Lower leg skin (tissue), 4 donors: ENCODE measurements at regions not wholly inside any gene's neighbourhood (a gene's known extent, or its start where the extent isn't known, plus 50 kb on each side); places are given as distances from the start of the nearest gene placed in this dataset.

Experiments
- DNase-seq, 2 donors: peaks; one replicate each; pipeline ENCODE4 v3.0.0-alpha.2; 2019; ENCODE audit warnings: low spot score in 2 of 2
- H3K4me3 ChIP-seq: fragments of 200-600 bp; sonication (generic); 2 replicates; pipeline ENCODE4 v1.5.1; 2017; ENCODE audit warnings: mild to moderate bottlenecking, low read depth; ENCODE audit not compliant: poor library complexity, severe bottlenecking
- POLR2A ChIP-seq, 2 donors: fragments of 450-650 bp; IDR thresholded peaks; one replicate each; pipeline ENCODE4 v1.6.1; 2016 to 2017; ENCODE audit warnings: antibody characterized with exemption in 2 of 2, mild to moderate bottlenecking in 1 of 2, moderate library complexity in 1 of 2
- WGBS, 2 donors: methylation state at CpG; one replicate each; pipeline ENCODE4 v1.1.5; 2018; 5-methylcytosine and 5-hydroxymethylcytosine counted together
- intact Hi-C: fragments of 100-400 bp; cut with DNase I; formaldehyde crosslinking; loops from one replicate; pipeline ENCODE4 v1.15.0; 2023; ENCODE audit warnings: low total_unique reads
- TF ChIP-seq, protein P1 (sequence below), 3 donors: fragments of 450-650 bp; IDR thresholded peaks; one replicate each; pipeline ENCODE4 v1.5.1; 2016; ENCODE audit warnings: antibody characterized with exemption in 3 of 3, mild to moderate bottlenecking in 3 of 3, moderate library complexity in 2 of 3

GRCh38 chr6:145315982-145316600, 419.2 kb downstream of the EPM2A start:
- no peak for DNase-seq
- intact Hi-C loops: no loop called here
- no peak overlapping the region for H3K4me3 ChIP-seq
- 70 to 74% methylated on average over 3 of the region's 3 CpGs for WGBS, 2 donors
- no peak for TF ChIP-seq POLR2A (IDR thresholded peaks at IDR 0.05)
- TF ChIP-seq, protein P1, sequence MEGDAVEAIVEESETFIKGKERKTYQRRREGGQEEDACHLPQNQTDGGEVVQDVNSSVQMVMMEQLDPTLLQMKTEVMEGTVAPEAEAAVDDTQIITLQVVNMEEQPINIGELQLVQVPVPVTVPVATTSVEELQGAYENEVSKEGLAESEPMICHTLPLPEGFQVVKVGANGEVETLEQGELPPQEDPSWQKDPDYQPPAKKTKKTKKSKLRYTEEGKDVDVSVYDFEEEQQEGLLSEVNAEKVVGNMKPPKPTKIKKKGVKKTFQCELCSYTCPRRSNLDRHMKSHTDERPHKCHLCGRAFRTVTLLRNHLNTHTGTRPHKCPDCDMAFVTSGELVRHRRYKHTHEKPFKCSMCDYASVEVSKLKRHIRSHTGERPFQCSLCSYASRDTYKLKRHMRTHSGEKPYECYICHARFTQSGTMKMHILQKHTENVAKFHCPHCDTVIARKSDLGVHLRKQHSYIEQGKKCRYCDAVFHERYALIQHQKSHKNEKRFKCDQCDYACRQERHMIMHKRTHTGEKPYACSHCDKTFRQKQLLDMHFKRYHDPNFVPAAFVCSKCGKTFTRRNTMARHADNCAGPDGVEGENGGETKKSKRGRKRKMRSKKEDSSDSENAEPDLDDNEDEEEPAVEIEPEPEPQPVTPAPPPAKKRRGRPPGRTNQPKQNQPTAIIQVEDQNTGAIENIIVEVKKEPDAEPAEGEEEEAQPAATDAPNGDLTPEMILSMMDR (IDR thresholded peaks at IDR 0.05): no peak

DNA sequence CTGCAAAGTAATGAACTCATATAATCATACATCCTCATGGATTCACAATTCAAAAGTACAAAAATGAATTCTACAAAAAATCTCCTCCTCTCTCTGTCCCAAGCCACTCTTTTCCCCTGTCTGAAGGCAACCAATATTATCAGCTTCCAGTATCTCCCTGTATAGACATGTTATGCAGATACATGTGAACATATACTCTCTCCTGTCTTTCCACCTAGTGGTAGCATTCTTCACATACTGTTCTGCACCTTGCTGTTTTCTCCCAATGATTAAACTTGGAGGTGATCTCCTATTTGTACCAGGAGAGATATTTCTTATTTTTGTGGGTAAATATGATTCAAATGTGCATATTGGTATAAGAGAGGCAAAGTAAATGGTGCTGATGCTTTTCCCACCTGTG, 416.4 kb downstream of the EPM2A start:
- DNase-seq: no peak
- intact Hi-C loops: no loop called here
- no peak overlapping the region for H3K4me3 ChIP-seq
- no peak for TF ChIP-seq POLR2A (IDR thresholded peaks at IDR 0.05)
- TF ChIP-seq, protein P1 (IDR thresholded peaks at IDR 0.05): no peak

DNA sequence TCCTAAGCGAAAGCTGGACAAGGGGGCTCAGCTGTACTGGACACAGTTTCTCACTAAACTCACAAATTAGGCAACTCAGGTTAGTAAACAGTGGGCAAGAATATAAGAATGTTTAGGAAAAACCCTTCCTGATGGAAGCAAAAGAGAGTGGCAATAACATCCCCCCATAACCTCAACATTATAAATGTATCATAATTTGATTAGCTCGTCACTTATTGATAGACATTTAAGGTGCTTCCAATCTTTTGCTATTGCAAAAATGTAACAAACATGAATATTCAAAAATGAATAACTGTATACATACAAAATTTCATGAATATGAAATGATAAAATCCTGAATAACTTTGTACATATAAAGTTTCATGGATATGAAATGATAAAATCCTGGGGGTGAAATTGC, 415.7 kb downstream of the EPM2A start:
- DNase-seq: no peak
- WGBS, 2 donors: 92% methylated on average over 2 of the region's 2 CpGs
- no peak for TF ChIP-seq POLR2A (IDR thresholded peaks at IDR 0.05)
- H3K4me3 ChIP-seq: no peak overlapping the region
- intact Hi-C loops: no loop called here

- 75 to 86% methylated on average over 1 of the region's 1 CpG for WGBS, 2 donors
- intact Hi-C loops: no loop called here
- H3K4me3 ChIP-seq: no peak overlapping the region
- no peak for DNase-seq
- no peak for TF ChIP-seq POLR2A (IDR thresholded peaks at IDR 0.05)
- TF ChIP-seq, protein P1 (IDR thresholded peaks at IDR 0.05): no peak
These were observed 411.7 kb downstream of the EPM2A start for GRCh38 chr6:145323646-145324045.

GRCh38 chr6:145327586-145327985, 407.7 kb downstream of the EPM2A start:
- H3K4me3 ChIP-seq: no peak overlapping the region
- DNase-seq: no peak
- intact Hi-C loops: no loop called here
- 51 to 57% methylated on average over 2 of the region's 2 CpGs for WGBS, 2 donors
- TF ChIP-seq, protein P1 (IDR thresholded peaks at IDR 0.05): no peak

GRCh38 chr6:145329257-145329656, 406.1 kb downstream of the EPM2A start:
- WGBS, 2 donors: 38 to 44% methylated on average over 3 of the region's 3 CpGs
- DNase-seq: no peak
- intact Hi-C loops: no loop called here
- TF ChIP-seq, protein P1 (IDR thresholded peaks at IDR 0.05): no peak
- no peak for TF ChIP-seq POLR2A (IDR thresholded peaks at IDR 0.05)
- H3K4me3 ChIP-seq: no peak overlapping the region
